IMR-90 (cell line): ENCODE measurements at regions not wholly inside any gene's neighbourhood (a gene's known extent, or its start where the extent isn't known, plus 50 kb on each side); places are given as distances from the start of the nearest gene placed in this dataset.

Source experiments
- ATAC-seq: fragments of 200-7000 bp; cut with Tn5 transposase; 2 replicates; pipeline ENCODE4 v1.9.1; 2020; ENCODE audit warnings: low read depth, mild to moderate bottlenecking, moderate library complexity
- BruUV-seq: library from RNA; stranded (reverse); fragments of 400-500 nt; replicated peaks from 2 replicates; lab custom pipeline; 2021; lab: Mats Ljungman, UMichigan
- CTCF ChIA-PET: fragments of 300-600 bp; formaldehyde crosslinking; extraction: SDS; loops from one replicate; lab custom pipeline; 2021; ENCODE audit warnings: antibody characterized with exemption; lab: Yijun Ruan, JAX
- POLR2A ChIA-PET: fragments of 300-600 bp; sonication (Branson Sonifier 250); formaldehyde crosslinking; loops from one replicate; lab custom pipeline; 2022; ENCODE audit warnings: antibody characterized with exemption; ENCODE audit not compliant: unreplicated experiment; lab: Charles Lee
- DNase-seq: peaks from one replicate; pipeline ENCODE4 v3.0.0; 2013
- H2AFZ ChIP-seq: replicated peaks from 2 replicates; pipeline ENCODE3; 2013; ENCODE audit warnings: low read length, mild to moderate bottlenecking; ENCODE audit not compliant: poor library complexity
- H2AK5ac ChIP-seq: 2 replicates; pipeline ENCODE4 v1.6.1; 2013; ENCODE audit warnings: low read depth, low read length, inconsistent platforms
- H2AK9ac ChIP-seq: replicated peaks from 2 replicates; pipeline ENCODE3; 2013; ENCODE audit warnings: mild to moderate bottlenecking, low read depth, low read length, moderate library complexity; ENCODE audit not compliant: poor library complexity
- H2BK120ac ChIP-seq: 2 replicates; pipeline ENCODE4 v1.6.1; 2013; ENCODE audit warnings: low read depth, low read length, inconsistent platforms
- H2BK15ac ChIP-seq: 3 replicates; pipeline ENCODE4 v1.6.1; 2013; ENCODE audit warnings: low read depth, low read length, inconsistent platforms
- H2BK20ac ChIP-seq: 2 replicates; pipeline ENCODE4 v1.6.1; 2013; ENCODE audit warnings: low read depth, mild to moderate bottlenecking, inconsistent platforms, low read length, moderate library complexity
- H2BK5ac ChIP-seq: 2 replicates; pipeline ENCODE4 v1.6.1; 2013; ENCODE audit warnings: mild to moderate bottlenecking, low read depth, low read length, inconsistent platforms; ENCODE audit not compliant: poor library complexity, severe bottlenecking
- H3K14ac ChIP-seq: replicated peaks from 2 replicates; pipeline ENCODE4 v1.6.1; 2013; ENCODE audit warnings: low read depth, low read length, inconsistent platforms
- H3K18ac ChIP-seq: 2 replicates; pipeline ENCODE4 v1.6.1; 2013; ENCODE audit warnings: low read depth, low read length, control low read depth
- H3K23ac ChIP-seq: 2 replicates; pipeline ENCODE4 v1.6.1; 2013; ENCODE audit warnings: low read depth, low read length, inconsistent platforms
- H3K27ac ChIP-seq: 2 replicates; pipeline ENCODE4 v1.5.1; 2013; ENCODE audit warnings: mild to moderate bottlenecking, control low read depth, low read length; ENCODE audit not compliant: insufficient read depth
- H3K27me3 ChIP-seq: 2 replicates; pipeline ENCODE4 v1.6.1; 2013; ENCODE audit warnings: low read length; ENCODE audit not compliant: control insufficient read depth, insufficient read depth
- H3K36me3 ChIP-seq: 2 replicates; pipeline ENCODE4 v1.6.1; 2013; ENCODE audit warnings: low read length, mixed read lengths; ENCODE audit not compliant: control insufficient read depth, insufficient read depth
- H3K4ac ChIP-seq: 2 replicates; pipeline ENCODE4 v1.6.1; 2013; ENCODE audit warnings: low read depth, low read length, inconsistent platforms
- H3K4me1 ChIP-seq: 2 replicates; pipeline ENCODE4 v1.6.1; 2013; ENCODE audit warnings: low read length, mixed read lengths; ENCODE audit not compliant: control insufficient read depth, insufficient read depth
- H3K4me2 ChIP-seq: 2 replicates; pipeline ENCODE4 v1.6.1; 2013; ENCODE audit warnings: low read depth, mild to moderate bottlenecking, control low read depth, low read length, moderate library complexity
- H3K4me3 ChIP-seq: 2 replicates; pipeline ENCODE4 v1.5.1; 2013; ENCODE audit warnings: low read depth, mild to moderate bottlenecking, control low read depth, low read length, moderate library complexity; ENCODE audit not compliant: insufficient read depth
- H3K56ac ChIP-seq: 2 replicates; pipeline ENCODE4 v1.6.1; 2013; ENCODE audit warnings: low read length, inconsistent platforms; ENCODE audit not compliant: insufficient read depth; ENCODE audit errors: extremely low read depth
- H3K79me1 ChIP-seq, 2 experiments: 2 replicates each; pipeline ENCODE4 v1.6.1; 2013; ENCODE audit warnings: low read length in 2 of 2, inconsistent platforms in 1 of 2, low read depth in 1 of 2
- H3K9ac ChIP-seq: 2 replicates; pipeline ENCODE4 v1.6.1; 2013; ENCODE audit warnings: low read depth, low read length, control low read depth
- H3K9me1 ChIP-seq: 2 replicates; pipeline ENCODE4 v1.6.1; 2013; ENCODE audit warnings: low read length, inconsistent platforms; ENCODE audit not compliant: insufficient read depth
- H3K9me3 ChIP-seq: 2 replicates; pipeline ENCODE4 v1.6.1; 2013; ENCODE audit warnings: low read length; ENCODE audit not compliant: control insufficient read depth, insufficient read depth
- H4K20me1 ChIP-seq: 2 replicates; pipeline ENCODE4 v1.6.1; 2013; ENCODE audit warnings: low read length, inconsistent platforms; ENCODE audit not compliant: insufficient read depth
- H4K5ac ChIP-seq: 2 replicates; pipeline ENCODE4 v1.6.1; 2013; ENCODE audit warnings: mild to moderate bottlenecking, low read depth, low read length, control low read depth
- H4K8ac ChIP-seq, 2 experiments: 2 replicates each; pipeline ENCODE4 v1.6.1; 2013; ENCODE audit warnings: low read depth in 2 of 2, low read length in 2 of 2, control low read depth in 1 of 2, inconsistent platforms in 1 of 2
- H4K91ac ChIP-seq: 2 replicates; pipeline ENCODE4 v1.6.1; 2013; ENCODE audit warnings: low read depth, low read length, inconsistent platforms; ENCODE audit not compliant: insufficient read depth
- ELK1 ChIP-seq: fragments of 150-350 bp; IDR thresholded peaks from 2 replicates; pipeline ENCODE4 v1.6.1; 2016; ENCODE audit warnings: low read depth, mild to moderate bottlenecking, low read length, moderate library complexity, borderline replicate concordance
- MAFK ChIP-seq: IDR thresholded peaks from 2 replicates; pipeline ENCODE4 v1.6.1; 2012; ENCODE audit warnings: low read depth, low read length, improper control_type of control experiment
- WGBS, 2 experiments: methylation state at CpG; one replicate each; pipeline versions ENCODE4 v1.1.5 to v1.1.7; 2013; ENCODE audit warnings: missing lambda C conversion rate in 2 of 2; ENCODE audit not compliant: insufficient read length in 1 of 2; ENCODE audit errors: extremely low coverage in 2 of 2; 5-methylcytosine and 5-hydroxymethylcytosine counted together
- dilution Hi-C: fragments of 300-500 bp; cut with HindIII; formaldehyde crosslinking; loops from one replicate; pipeline ENCODE4 v1.14.3; 2018; ENCODE audit warnings: low sequenced_read_pairs; ENCODE audit not compliant: unreplicated experiment
- in situ Hi-C: fragments of 300-500 bp; cut with MboI; formaldehyde crosslinking; loops from 3 replicates; pipeline ENCODE4 v1.14.3; 2019; ENCODE audit warnings: low sequenced_read_pairs, inconsistent platforms, mixed read lengths
- intact Hi-C: fragments of 100-400 bp; cut with micrococcal nuclease; formaldehyde crosslinking; loops from 2 replicates; pipeline ENCODE4 v1.10.0; 2022

GRCh38 chr1:245084551-245084950 lies 70.2 kb upstream of the KIF26B start:
- H2AFZ ChIP-seq = no peak overlapping the region
- in situ Hi-C loops = loop anchor here (10.0 kb wide), 1 partner anchor 920 kb away; no protein-coding TSS in a partner anchor
- peak overlapping the region; percentile 80 for H4K91ac ChIP-seq
- H3K14ac ChIP-seq = peak overlapping the region; percentile 87
- H2BK5ac ChIP-seq = peak overlapping the region; percentile 79
- no peak overlapping the region for H3K4me3 ChIP-seq
- POLR2A ChIA-PET = no interaction called here
- dilution Hi-C loops = no loop called here
- TF ChIP-seq ELK1 = no peak
- TF ChIP-seq MAFK = no peak
- H2BK15ac ChIP-seq = peak overlapping the region; percentile 99; the same call in 2 of the 3 replicates
- CTCF ChIA-PET = no interaction called here
- intact Hi-C loops = no loop called here
- H3K4ac ChIP-seq = peak overlapping the region; percentile 93
- no peak overlapping the region for H3K4me2 ChIP-seq
- peak overlapping the region; percentile 79 for H2AK9ac ChIP-seq
- H4K5ac ChIP-seq = peak overlapping the region; percentile 79
- peak overlapping the region; percentile 89 for H3K18ac ChIP-seq
- no peak overlapping the region for H3K56ac ChIP-seq
- H2AK5ac ChIP-seq = peak overlapping the region; percentile 99
- no peak overlapping the region for H3K9ac ChIP-seq
- H3K9me1 ChIP-seq = peaks cover 10% of the 10 kb centered on the region
- H3K27me3 ChIP-seq = no peaks in the 10 kb centered on the region
- peak overlapping the region; percentile 92 for H2BK20ac ChIP-seq
- H4K8ac ChIP-seq = peak overlapping the region; percentile 12 to 72; a peak in 2 of 4 replicates
- H3K9me3 ChIP-seq = no peaks in the 10 kb centered on the region
- no peak for ATAC-seq
- no peaks in the 10 kb centered on the region for H3K36me3 ChIP-seq
- H4K20me1 ChIP-seq = peaks cover 4% of the 10 kb centered on the region; the same call in 1 of the 2 replicates
- H2BK120ac ChIP-seq = peak overlapping the region; percentile 89
- BruUV-seq = no TSS peak
- peak overlapping the region; percentile 63; the same call in 1 of the 2 replicates for H3K23ac ChIP-seq
- DNase-seq = peak; percentile 49
- no CpG with 5 or more reads among the region's 7 CpGs for WGBS, 2 experiments
- H3K79me1 ChIP-seq = no peaks in the 10 kb centered on the region
- H3K27ac ChIP-seq = peak overlapping the region; percentile 75
- H3K4me1 ChIP-seq = peaks cover 12% of the 10 kb centered on the region
